HL-60 (cell line): ENCODE measurements at regions not wholly inside any gene's neighbourhood (a gene's known extent, or its start where the extent isn't known, plus 50 kb on each side); places are given as distances from the start of the nearest gene placed in this dataset.

ENCODE experiments used
- CTCF ChIP-seq: IDR thresholded peaks from one replicate; pipeline ENCODE4 v1.5.1; 2011; ENCODE audit warnings: low read length, control low read depth, inconsistent platforms; ENCODE audit not compliant: insufficient read depth
- GABPA ChIP-seq: IDR thresholded peaks from 2 replicates; pipeline ENCODE4 v1.6.1; 2012; ENCODE audit warnings: low read depth
- POLR2AphosphoS5 ChIP-seq: IDR thresholded peaks from 2 replicates; pipeline ENCODE4 v1.6.1; 2012; ENCODE audit warnings: low read depth
- REST ChIP-seq: IDR thresholded peaks from 2 replicates; pipeline ENCODE4 v1.6.1; 2012; ENCODE audit warnings: low read depth; ENCODE audit not compliant: insufficient replicate concordance
- SPI1 ChIP-seq: IDR thresholded peaks from 2 replicates; pipeline ENCODE4 v1.6.1; 2012; ENCODE audit warnings: low read depth, mild to moderate bottlenecking, borderline replicate concordance

DNA sequence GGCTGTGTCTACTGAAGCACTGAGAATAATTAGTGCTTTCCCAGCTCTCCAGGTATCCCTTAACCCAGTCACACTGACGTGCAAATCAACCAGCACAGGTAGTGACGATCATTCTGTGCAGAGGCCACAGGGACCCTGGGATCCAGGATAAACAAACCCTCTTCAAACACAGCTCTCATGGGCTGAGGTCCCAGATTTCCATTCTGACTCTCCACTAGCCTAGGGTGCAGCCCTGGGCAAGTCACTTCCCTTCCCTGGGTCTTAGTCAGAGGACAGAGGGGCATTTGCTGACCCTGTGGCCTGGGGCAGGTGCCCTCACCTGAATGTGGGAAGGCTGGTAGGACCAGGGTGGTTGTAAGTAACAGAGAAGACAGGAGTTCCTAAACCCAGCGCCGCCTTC lies 724.7 kb downstream of the MATN1 start:
- TF ChIP-seq CTCF = no peak
- TF ChIP-seq REST = no peak
- no peak for TF ChIP-seq SPI1
- TF ChIP-seq POLR2AphosphoS5 = no peak
- no peak for TF ChIP-seq GABPA
